ENCODE measurements at regions not wholly inside any gene's neighbourhood (a gene's known extent, or its start where the extent isn't known, plus 50 kb on each side); places are given as distances from the start of the nearest gene placed in this dataset.

- TF ChIP-seq POLR2A (IDR thresholded peaks at IDR 0.05; ENCODE audit: low read depth, low read length): no peak
- no peak for TF ChIP-seq POLR2AphosphoS5 (IDR thresholded peaks at IDR 0.05; ENCODE audit: low read depth, low read length)
Measured at GRCh38 chr11:103808252-103808651, 228.2 kb upstream of the DDI1 start.

Data from GM12892 (cell line).